Type B pancreatic cell (in vitro differentiated cells): ENCODE measurements at regions not wholly inside any gene's neighbourhood (a gene's known extent, or its start where the extent isn't known, plus 50 kb on each side); places are given as distances from the start of the nearest gene placed in this dataset.
"Not testable (repeated sequence)": the region's sequence is repeated elsewhere in the genome, so short reads cannot be mapped to it uniquely, and the experiment has no call there.

ENCODE experiments used
- DNase-seq: peaks from one replicate; pipeline ENCODE4 v3.0.0; 2021; ENCODE audit warnings: mixed read lengths; ENCODE audit not compliant: unreplicated experiment; ENCODE audit errors: extremely low spot score
- H3K27ac Mint-ChIP-seq: 2 replicates; pipeline ENCODE4 v1.8.0; 2021; ENCODE audit warnings: mild to moderate bottlenecking, mixed read lengths
- H3K27me3 Mint-ChIP-seq: 2 replicates; pipeline ENCODE4 v1.8.0; 2021; ENCODE audit warnings: mixed read lengths
- H3K36me3 Mint-ChIP-seq: 2 replicates; pipeline ENCODE4 v1.8.0; 2021; ENCODE audit warnings: mixed read lengths
- H3K4me1 Mint-ChIP-seq: one replicate; pipeline ENCODE4 v1.8.0; 2021; ENCODE audit warnings: mixed read lengths; ENCODE audit not compliant: unreplicated experiment
- H3K4me3 Mint-ChIP-seq: 2 replicates; pipeline ENCODE4 v1.8.0; 2021; ENCODE audit warnings: mild to moderate bottlenecking, mixed read lengths
- H3K9me3 Mint-ChIP-seq: 2 replicates; pipeline ENCODE4 v1.8.0; 2021; ENCODE audit warnings: mixed read lengths
- CTCF ChIP-seq: fragments of 200-600 bp; sonication (generic); conservative IDR thresholded peaks from 2 replicates; pipeline ENCODE4 v1.5.0; 2021; ENCODE audit warnings: antibody characterized with exemption, mild to moderate bottlenecking

DNA sequence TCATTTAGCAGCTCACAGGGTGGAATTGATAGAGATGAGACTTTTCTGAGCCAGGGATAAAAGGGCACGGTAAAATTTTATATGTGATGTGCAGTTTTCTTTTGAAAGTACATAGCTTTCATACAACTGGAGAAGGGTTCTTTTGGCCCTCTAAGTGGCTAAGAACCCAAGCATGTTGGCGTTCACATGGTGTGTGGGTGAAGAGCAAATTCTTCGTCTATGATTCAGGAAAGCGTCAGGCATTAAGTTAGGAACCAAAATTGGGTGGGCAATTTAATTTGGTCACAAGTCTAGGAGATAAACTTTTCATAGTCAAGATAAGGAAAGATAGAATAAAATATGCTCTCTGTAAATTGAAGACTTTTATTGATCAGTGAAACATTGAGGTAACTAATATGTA, 153.9 kb downstream of the UTRN start:
- peaks cover 17% of the 10 kb centered on the region for H3K9me3 Mint-ChIP-seq
- no peak for TF ChIP-seq CTCF

GRCh38 chr6:144441801-144442200, 156.7 kb downstream of the UTRN start:
- Mint-ChIP-seq H3K9me3 (peaks cover 17% of the 10 kb centered on the region), H3K36me3 (peaks cover 49% of the 10 kb centered on the region)
- H3K27me3 Mint-ChIP-seq, H3K27ac Mint-ChIP-seq, H3K4me1 Mint-ChIP-seq, H3K4me3 Mint-ChIP-seq, DNase-seq: not testable (repeated sequence)

More for the DNA sequence above, 153.9 kb downstream of the UTRN start:
- H3K27me3 Mint-ChIP-seq: no peaks in the 10 kb centered on the region
- peaks cover 7% of the 10 kb centered on the region for H3K4me1 Mint-ChIP-seq
- no peak overlapping the region for H3K27ac Mint-ChIP-seq
- H3K36me3 Mint-ChIP-seq: peaks cover 65% of the 10 kb centered on the region
- no peak for DNase-seq
- no peak overlapping the region for H3K4me3 Mint-ChIP-seq

GRCh38 chr6:144443157-144443556, 158.0 kb downstream of the UTRN start:
- Mint-ChIP-seq H3K27ac (no peak overlapping the region), H3K9me3 (peaks cover 17% of the 10 kb centered on the region), H3K4me1 (no peaks in the 10 kb centered on the region), H3K4me3 (no peak overlapping the region), H3K36me3 (peaks cover 48% of the 10 kb centered on the region), H3K27me3 (no peaks in the 10 kb centered on the region)
- no peak for DNase-seq
- TF ChIP-seq CTCF: no peak

GRCh38 chr6:144447472-144447871, 162.3 kb downstream of the UTRN start:
- no peak for TF ChIP-seq CTCF
- Mint-ChIP-seq H3K9me3 (peaks cover under 1% of the 10 kb centered on the region), H3K4me3 (no peak overlapping the region), H3K27ac (no peak overlapping the region), H3K4me1 (no peaks in the 10 kb centered on the region), H3K36me3 (peaks cover 36% of the 10 kb centered on the region), H3K27me3 (no peaks in the 10 kb centered on the region)
- no peak for DNase-seq

DNA sequence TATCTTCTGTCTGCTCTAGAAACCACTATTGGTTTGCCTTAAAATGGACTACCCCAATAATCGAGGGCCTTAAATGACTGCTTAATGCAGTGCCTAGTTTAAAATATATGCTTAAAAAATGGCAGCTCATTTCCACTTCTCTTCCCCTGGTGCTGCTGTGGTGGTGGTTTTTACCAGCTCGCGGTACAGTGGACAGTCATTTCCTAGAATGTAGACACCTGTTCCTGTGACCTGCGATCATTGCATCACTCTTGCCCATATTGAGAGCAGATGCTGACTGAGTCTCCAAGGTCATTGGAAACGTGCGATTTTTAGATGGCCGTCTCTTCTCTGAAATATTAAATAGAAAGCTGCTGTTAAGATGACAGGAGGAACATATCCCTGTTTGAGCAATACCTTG, 164.1 kb downstream of the UTRN start:
- Mint-ChIP-seq H3K36me3 (peaks cover 34% of the 10 kb centered on the region), H3K27ac (no peak overlapping the region), H3K9me3 (no peaks in the 10 kb centered on the region), H3K4me3 (no peak overlapping the region), H3K27me3 (no peaks in the 10 kb centered on the region), H3K4me1 (no peaks in the 10 kb centered on the region)
- no peak for DNase-seq
- no peak for TF ChIP-seq CTCF

- H3K9me3 Mint-ChIP-seq: no peaks in the 10 kb centered on the region
- H3K4me1 Mint-ChIP-seq: no peaks in the 10 kb centered on the region
- no peak overlapping the region for H3K27ac Mint-ChIP-seq
- no peak for TF ChIP-seq CTCF
- H3K4me3 Mint-ChIP-seq: no peak overlapping the region
- no peaks in the 10 kb centered on the region for H3K27me3 Mint-ChIP-seq
- no peak for DNase-seq
- peaks cover 37% of the 10 kb centered on the region for H3K36me3 Mint-ChIP-seq
Measured at GRCh38 chr6:144449911-144450597, 164.9 kb downstream of the UTRN start.
